Sigmoid colon (tissue), 4 donors: ENCODE measurements at regions not wholly inside any gene's neighbourhood (a gene's known extent, or its start where the extent isn't known, plus 50 kb on each side); places are given as distances from the start of the nearest gene placed in this dataset.

Source experiments
- CTCF ChIP-seq, 4 experiments: fragments of 450-650 bp in 3 of 4; fragments of 200-600 bp in 1 of 4; IDR thresholded peaks; one replicate each; pipeline ENCODE4 v1.5.1; 2016 to 2019; ENCODE audit warnings: antibody characterized with exemption in 4 of 4, mild to moderate bottlenecking in 3 of 4, moderate library complexity in 2 of 4
- POLR2AphosphoS5 ChIP-seq, 4 donors: sonication (generic); formaldehyde crosslinking; IDR thresholded peaks; one replicate each; pipeline ENCODE4 v1.6.1; 2017; ENCODE audit warnings: antibody characterized with exemption in 4 of 4

DNA sequence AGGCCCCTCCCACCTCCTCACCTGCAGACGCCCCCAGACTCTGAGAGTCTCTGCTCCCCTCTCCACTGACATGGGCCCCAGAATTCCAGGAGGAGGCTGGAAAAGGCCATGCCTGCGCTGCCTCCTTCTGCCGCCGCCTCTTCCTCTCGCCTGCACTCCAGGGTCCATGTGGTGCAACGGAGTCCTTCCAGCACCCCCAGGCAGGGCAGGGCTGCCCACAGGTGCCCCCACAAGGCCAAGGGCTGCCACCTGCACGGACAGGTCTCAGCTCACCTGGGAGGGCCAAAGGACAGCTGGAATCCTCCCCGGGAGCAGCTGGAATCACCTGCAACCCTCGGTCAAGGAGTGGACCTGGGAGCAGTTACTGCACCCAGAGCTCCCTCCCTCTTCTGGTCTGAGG is 194.9 kb downstream of the RBFOX3 start:
- TF ChIP-seq CTCF (IDR thresholded peaks at IDR 0.05) (no peak), POLR2AphosphoS5 (IDR thresholded peaks at IDR 0.05) (no peak)
